HEK293 (cell line): ENCODE measurements at regions not wholly inside any gene's neighbourhood (a gene's known extent, or its start where the extent isn't known, plus 50 kb on each side); places are given as distances from the start of the nearest gene placed in this dataset.
A peak's percentile ranks its signal among the peaks of the same experiment; 100 is the strongest.
"Not testable (repeated sequence)": the region's sequence is repeated elsewhere in the genome, so short reads cannot be mapped to it uniquely, and the experiment has no call there.

Experiments used
- CTCF ChIA-PET: fragments of 350-600 bp; formaldehyde crosslinking; extraction: SDS; loops from one replicate; lab custom pipeline; 2021; ENCODE audit warnings: antibody characterized with exemption; lab: Yijun Ruan, JAX
- POLR2A ChIA-PET: fragments of 300-600 bp; formaldehyde crosslinking; extraction: SDS; loops from one replicate; lab custom pipeline; 2020; ENCODE audit warnings: antibody characterized with exemption, inconsistent platforms; lab: Yijun Ruan, JAX
- H3K27ac ChIP-seq: fragments of 200-500 bp; sonication (Bioruptor generic); 2 replicates; pipeline ENCODE4 v1.5.1; 2014; ENCODE audit warnings: low read depth, low read length, control low read depth, inconsistent platforms; ENCODE audit errors: extremely low read depth
- H3K36me3 ChIP-seq, 2 experiments: fragments of 200-500 bp in 1 of 2; sonication (Bioruptor generic) in 1 of 2; 1 replicate in 1 of 2; 2 replicates in 1 of 2; pipeline ENCODE4 v1.5.1; 2014 to 2017; ENCODE audit warnings: inconsistent platforms in 2 of 2, low read length in 2 of 2; ENCODE audit not compliant: control insufficient read depth in 2 of 2, insufficient read depth in 1 of 2
- H3K4me1 ChIP-seq: fragments of 200-500 bp; sonication (Bioruptor generic); 2 replicates; pipeline ENCODE4 v1.5.1; 2014; ENCODE audit warnings: mild to moderate bottlenecking, low read length, inconsistent platforms; ENCODE audit not compliant: control insufficient read depth, insufficient read depth
- H3K4me3 ChIP-seq: 2 replicates; pipeline ENCODE4 v1.5.1; 2011; ENCODE audit warnings: low read depth, mild to moderate bottlenecking, control low read depth, low read length, moderate library complexity
- H3K9me3 ChIP-seq: fragments of 200-500 bp; sonication (Bioruptor generic); 2 replicates; pipeline ENCODE4 v1.5.1; 2014; ENCODE audit warnings: low read depth, low read length, inconsistent platforms; ENCODE audit not compliant: control insufficient read depth, insufficient read depth
- KLF16 ChIP-seq: fragments of 450-650 bp; formaldehyde crosslinking; IDR thresholded peaks from 2 replicates; pipeline ENCODE4 v1.5.1; 2017; ENCODE audit warnings: missing biosample characterization, missing genetic modification characterization
- SP2 ChIP-seq: fragments of 450-650 bp; formaldehyde crosslinking; IDR thresholded peaks from 2 replicates; pipeline ENCODE4 v1.5.1; 2016; ENCODE audit warnings: missing biosample characterization, missing genetic modification characterization
- ZBTB17 ChIP-seq: fragments of 450-650 bp; formaldehyde crosslinking; IDR thresholded peaks from 2 replicates; pipeline ENCODE4 v1.5.1; 2016; ENCODE audit warnings: missing biosample characterization, missing genetic modification characterization
- ZEB2 ChIP-seq: fragments of 450-650 bp; formaldehyde crosslinking; IDR thresholded peaks from 2 replicates; pipeline ENCODE4 v1.5.1; 2016; ENCODE audit warnings: missing biosample characterization, missing genetic modification characterization
- ZNF114 ChIP-seq: fragments of 450-650 bp; formaldehyde crosslinking; IDR thresholded peaks from 2 replicates; pipeline ENCODE4 v1.5.0; 2017; ENCODE audit warnings: missing biosample characterization, missing genetic modification characterization
- ZNF132 ChIP-seq: fragments of 450-650 bp; formaldehyde crosslinking; IDR thresholded peaks from 2 replicates; pipeline ENCODE4 v1.5.1; 2017; ENCODE audit warnings: missing biosample characterization, missing genetic modification characterization, borderline replicate concordance
- ZNF214 ChIP-seq: fragments of 450-650 bp; formaldehyde crosslinking; IDR thresholded peaks from 2 replicates; pipeline ENCODE4 v1.5.1; 2017; ENCODE audit warnings: missing biosample characterization, mild to moderate bottlenecking, missing genetic modification characterization, borderline replicate concordance
- ZNF239 ChIP-seq: fragments of 450-650 bp; formaldehyde crosslinking; IDR thresholded peaks from 2 replicates; pipeline ENCODE4 v1.5.1; 2016; ENCODE audit warnings: missing biosample characterization, missing genetic modification characterization
- ZNF354C ChIP-seq: fragments of 450-650 bp; formaldehyde crosslinking; IDR thresholded peaks from 2 replicates; pipeline ENCODE4 v1.5.1; 2016; ENCODE audit warnings: missing biosample characterization, missing genetic modification characterization, low read depth, borderline replicate concordance
- ZNF404 ChIP-seq: fragments of 450-650 bp; formaldehyde crosslinking; IDR thresholded peaks from 2 replicates; pipeline ENCODE4 v1.5.1; 2017; ENCODE audit warnings: missing biosample characterization, missing genetic modification characterization
- ZNF426 ChIP-seq: fragments of 450-650 bp; formaldehyde crosslinking; IDR thresholded peaks from 2 replicates; pipeline ENCODE4 v1.5.1; 2017; ENCODE audit warnings: missing biosample characterization, missing genetic modification characterization, mild to moderate bottlenecking, inconsistent platforms, moderate library complexity
- ZNF555 ChIP-seq: fragments of 450-650 bp; formaldehyde crosslinking; conservative IDR thresholded peaks from 2 replicates; pipeline ENCODE4 v1.5.1; 2017; ENCODE audit warnings: missing biosample characterization, mild to moderate bottlenecking, missing genetic modification characterization, inconsistent platforms
- ZNF558 ChIP-seq: fragments of 450-650 bp; formaldehyde crosslinking; IDR thresholded peaks from 2 replicates; pipeline ENCODE4 v1.5.1; 2016; ENCODE audit warnings: missing biosample characterization, missing genetic modification characterization
- ZNF843 ChIP-seq: fragments of 450-650 bp; formaldehyde crosslinking; IDR thresholded peaks from 2 replicates; pipeline ENCODE4 v1.5.1; 2016; ENCODE audit warnings: missing biosample characterization, missing genetic modification characterization
- TF ChIP-seq, protein P1 (sequence below): fragments of 450-650 bp; formaldehyde crosslinking; IDR thresholded peaks from 2 replicates; pipeline ENCODE4 v1.5.1; 2016; ENCODE audit warnings: missing biosample characterization, missing genetic modification characterization
- TF ChIP-seq, protein P2 (sequence below): fragments of 450-650 bp; formaldehyde crosslinking; IDR thresholded peaks from 2 replicates; pipeline ENCODE4 v1.5.1; 2016; ENCODE audit warnings: missing biosample characterization, missing genetic modification characterization
- TF ChIP-seq, protein P3 (sequence below): fragments of 450-650 bp; formaldehyde crosslinking; IDR thresholded peaks from 2 replicates; pipeline ENCODE4 v1.5.1; 2016; ENCODE audit warnings: missing biosample characterization, missing genetic modification characterization
- TF ChIP-seq, protein P4 (sequence below): fragments of 450-650 bp; formaldehyde crosslinking; conservative IDR thresholded peaks from 2 replicates; pipeline ENCODE4 v1.5.1; 2016; ENCODE audit warnings: low read depth, missing biosample characterization, missing genetic modification characterization
- TF ChIP-seq, protein P5 (sequence below): fragments of 450-650 bp; formaldehyde crosslinking; IDR thresholded peaks from 2 replicates; pipeline ENCODE4 v1.5.1; 2016; ENCODE audit warnings: missing biosample characterization, missing genetic modification characterization

DNA sequence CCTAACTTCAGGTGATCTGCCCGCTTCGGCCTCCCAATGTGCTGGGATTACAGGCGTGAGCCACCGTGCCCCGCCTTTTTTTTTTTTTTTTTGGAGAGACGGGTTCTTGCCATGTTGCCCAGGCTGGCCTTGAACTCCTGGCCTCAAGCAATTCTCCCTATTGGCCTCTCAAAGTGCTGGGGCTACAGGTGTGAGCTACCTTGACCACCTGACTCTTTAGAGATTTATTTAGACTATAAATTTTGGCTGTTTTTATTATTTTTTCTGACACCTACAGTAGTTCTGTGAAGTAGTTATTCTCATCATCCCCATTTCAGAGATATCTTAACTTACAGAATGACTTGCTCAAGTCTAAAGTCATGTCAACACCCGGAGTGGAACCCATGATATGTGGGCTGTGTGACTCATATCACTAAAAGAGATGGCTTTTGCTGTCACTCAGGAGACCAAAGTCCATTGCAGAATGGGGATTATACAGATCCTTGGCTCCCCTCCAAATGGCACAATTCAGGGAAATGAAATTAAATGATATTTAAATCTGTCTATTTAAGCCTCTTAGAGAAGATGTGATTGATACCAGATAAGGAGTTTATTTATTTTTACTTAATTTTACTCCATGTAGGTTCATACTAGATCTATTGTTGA, 93.2 kb downstream of the CTH start (continued):
- TF ChIP-seq ZNF239 (tag by site-specific recombination) (no peak), KLF16 (peak; percentile 32; the same call in 1 of the 2 replicates), ZNF132 (tag by site-specific recombination) (no peak), ZNF558 (peak; percentile 51)

DNA sequence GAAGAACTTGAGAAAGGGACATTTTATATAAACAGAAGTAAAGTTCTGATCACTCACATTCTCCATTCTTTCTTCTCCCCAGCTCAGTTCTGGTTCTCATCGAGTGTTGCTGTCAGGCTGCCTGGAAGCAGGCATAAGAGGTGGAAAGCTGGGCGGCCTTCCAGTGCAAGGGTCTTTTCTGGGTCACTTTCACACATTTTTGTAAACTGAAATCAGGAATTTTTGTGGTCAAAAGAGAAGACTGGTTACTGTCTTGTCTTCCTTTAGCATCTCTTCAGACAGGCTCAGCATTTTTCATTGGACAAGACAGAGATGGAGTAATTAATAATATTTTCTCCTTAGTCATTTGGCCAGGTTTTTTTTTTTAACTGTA, 93.7 kb downstream of the CTH start:
- Histone ChIP-seq H3K9me3 (no peaks in the 10 kb centered on the region), H3K27ac (no peak overlapping the region), H3K4me3 (no peak overlapping the region), H3K4me1 (peaks cover 2% of the 10 kb centered on the region; the same call in 1 of the 2 replicates), H3K36me3 (no peaks in the 10 kb centered on the region)
- TF ChIP-seq ZNF558 (0 out of 2 replicates have a peak, but pooled peaks have one; percentile 4), ZNF404 (no peak), ZNF114 (tag by site-specific recombination) (no peak), SP2 (no peak), ZEB2 (tag by site-specific recombination) (0 out of 2 replicates have a peak, but pooled peaks have one; percentile 17), ZNF214 (tag by site-specific recombination) (no peak), ZNF354C (tag by site-specific recombination) (no peak), ZBTB17 (tag by site-specific recombination) (peak; percentile 32), ZNF843 (tag by site-specific recombination) (no peak)
- TF ChIP-seq, protein P1, sequence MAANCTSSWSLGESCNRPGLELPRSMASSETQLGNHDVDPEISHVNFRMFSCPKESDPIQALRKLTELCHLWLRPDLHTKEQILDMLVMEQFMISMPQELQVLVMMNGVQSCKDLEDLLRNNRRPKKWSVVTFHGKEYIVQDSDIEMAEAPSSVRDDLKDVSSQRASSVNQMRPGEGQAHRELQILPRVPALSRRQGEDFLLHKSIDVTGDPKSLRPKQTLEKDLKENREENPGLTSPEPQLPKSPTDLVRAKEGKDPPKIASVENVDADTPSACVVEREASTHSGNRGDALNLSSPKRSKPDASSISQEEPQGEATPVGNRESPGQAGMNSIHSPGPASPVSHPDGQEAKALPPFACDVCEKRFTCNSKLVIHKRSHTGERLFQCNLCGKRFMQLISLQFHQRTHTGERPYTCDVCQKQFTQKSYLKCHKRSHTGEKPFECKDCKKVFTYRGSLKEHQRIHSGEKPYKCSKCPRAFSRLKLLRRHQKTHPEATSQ (tag by site-specific recombination), result no peak
- TF ChIP-seq, protein P2, sequence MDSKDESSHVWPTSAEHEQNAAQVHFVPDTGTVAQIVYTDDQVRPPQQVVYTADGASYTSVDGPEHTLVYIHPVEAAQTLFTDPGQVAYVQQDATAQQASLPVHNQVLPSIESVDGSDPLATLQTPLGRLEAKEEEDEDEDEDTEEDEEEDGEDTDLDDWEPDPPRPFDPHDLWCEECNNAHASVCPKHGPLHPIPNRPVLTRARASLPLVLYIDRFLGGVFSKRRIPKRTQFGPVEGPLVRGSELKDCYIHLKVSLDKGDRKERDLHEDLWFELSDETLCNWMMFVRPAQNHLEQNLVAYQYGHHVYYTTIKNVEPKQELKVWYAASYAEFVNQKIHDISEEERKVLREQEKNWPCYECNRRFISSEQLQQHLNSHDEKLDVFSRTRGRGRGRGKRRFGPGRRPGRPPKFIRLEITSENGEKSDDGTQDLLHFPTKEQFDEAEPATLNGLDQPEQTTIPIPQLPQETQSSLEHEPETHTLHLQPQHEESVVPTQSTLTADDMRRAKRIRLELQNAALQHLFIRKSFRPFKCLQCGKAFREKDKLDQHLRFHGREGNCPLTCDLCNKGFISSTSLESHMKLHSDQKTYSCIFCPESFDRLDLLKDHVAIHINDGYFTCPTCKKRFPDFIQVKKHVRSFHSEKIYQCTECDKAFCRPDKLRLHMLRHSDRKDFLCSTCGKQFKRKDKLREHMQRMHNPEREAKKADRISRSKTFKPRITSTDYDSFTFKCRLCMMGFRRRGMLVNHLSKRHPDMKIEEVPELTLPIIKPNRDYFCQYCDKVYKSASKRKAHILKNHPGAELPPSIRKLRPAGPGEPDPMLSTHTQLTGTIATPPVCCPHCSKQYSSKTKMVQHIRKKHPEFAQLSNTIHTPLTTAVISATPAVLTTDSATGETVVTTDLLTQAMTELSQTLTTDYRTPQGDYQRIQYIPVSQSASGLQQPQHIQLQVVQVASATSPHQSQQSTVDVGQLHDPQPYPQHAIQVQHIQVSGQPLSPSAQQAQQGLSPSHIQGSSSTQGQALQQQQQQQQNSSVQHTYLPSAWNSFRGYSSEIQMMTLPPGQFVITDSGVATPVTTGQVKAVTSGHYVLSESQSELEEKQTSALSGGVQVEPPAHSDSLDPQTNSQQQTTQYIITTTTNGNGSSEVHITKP, result no peak
- TF ChIP-seq, protein P3, sequence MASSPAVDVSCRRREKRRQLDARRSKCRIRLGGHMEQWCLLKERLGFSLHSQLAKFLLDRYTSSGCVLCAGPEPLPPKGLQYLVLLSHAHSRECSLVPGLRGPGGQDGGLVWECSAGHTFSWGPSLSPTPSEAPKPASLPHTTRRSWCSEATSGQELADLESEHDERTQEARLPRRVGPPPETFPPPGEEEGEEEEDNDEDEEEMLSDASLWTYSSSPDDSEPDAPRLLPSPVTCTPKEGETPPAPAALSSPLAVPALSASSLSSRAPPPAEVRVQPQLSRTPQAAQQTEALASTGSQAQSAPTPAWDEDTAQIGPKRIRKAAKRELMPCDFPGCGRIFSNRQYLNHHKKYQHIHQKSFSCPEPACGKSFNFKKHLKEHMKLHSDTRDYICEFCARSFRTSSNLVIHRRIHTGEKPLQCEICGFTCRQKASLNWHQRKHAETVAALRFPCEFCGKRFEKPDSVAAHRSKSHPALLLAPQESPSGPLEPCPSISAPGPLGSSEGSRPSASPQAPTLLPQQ (tag by site-specific recombination), result no peak
- POLR2A ChIA-PET, result no interaction called here
- CTCF ChIA-PET, result interaction anchor here (1.1 kb wide), 1 partner anchor 372 kb away, joined by 3 read pairs; no protein-coding TSS in a partner anchor

DNA sequence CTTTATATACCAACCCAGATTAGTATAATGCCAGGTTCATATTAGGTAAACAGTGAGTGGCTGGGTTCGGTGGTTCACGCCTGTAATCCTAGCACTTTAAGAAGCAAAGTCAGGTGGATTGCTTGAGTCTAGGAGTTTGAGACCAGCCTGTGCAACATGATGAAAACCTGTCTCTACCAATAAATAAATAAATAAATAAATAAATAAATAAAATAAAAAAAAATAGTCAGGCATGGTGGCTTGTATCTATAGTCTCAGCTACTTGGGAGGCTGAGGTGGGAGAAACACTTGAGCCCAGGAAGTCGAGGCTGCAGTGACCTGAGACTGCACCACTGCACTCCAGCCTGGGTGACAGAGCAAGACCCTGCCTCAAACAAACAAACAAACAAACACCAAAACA, 96.9 kb downstream of the CTH start:
- not testable (repeated sequence) for H3K27ac ChIP-seq, H3K4me1 ChIP-seq, H3K36me3 ChIP-seq, H3K4me3 ChIP-seq, H3K9me3 ChIP-seq
- ChIA-PET CTCF (interaction anchor here (0.6 to 1.4 kb wide), 4 partner anchors 20 to 251 kb away, joined by 4 to 6 read pairs (median 4); partner anchors contain the start of gene ANKRD13C), POLR2A (interaction anchor here (0.6 kb wide), 1 partner anchor 287 kb away, joined by 3 read pairs; the partner anchor contains the start of gene SRSF11)
- TF ChIP-seq, protein P4, sequence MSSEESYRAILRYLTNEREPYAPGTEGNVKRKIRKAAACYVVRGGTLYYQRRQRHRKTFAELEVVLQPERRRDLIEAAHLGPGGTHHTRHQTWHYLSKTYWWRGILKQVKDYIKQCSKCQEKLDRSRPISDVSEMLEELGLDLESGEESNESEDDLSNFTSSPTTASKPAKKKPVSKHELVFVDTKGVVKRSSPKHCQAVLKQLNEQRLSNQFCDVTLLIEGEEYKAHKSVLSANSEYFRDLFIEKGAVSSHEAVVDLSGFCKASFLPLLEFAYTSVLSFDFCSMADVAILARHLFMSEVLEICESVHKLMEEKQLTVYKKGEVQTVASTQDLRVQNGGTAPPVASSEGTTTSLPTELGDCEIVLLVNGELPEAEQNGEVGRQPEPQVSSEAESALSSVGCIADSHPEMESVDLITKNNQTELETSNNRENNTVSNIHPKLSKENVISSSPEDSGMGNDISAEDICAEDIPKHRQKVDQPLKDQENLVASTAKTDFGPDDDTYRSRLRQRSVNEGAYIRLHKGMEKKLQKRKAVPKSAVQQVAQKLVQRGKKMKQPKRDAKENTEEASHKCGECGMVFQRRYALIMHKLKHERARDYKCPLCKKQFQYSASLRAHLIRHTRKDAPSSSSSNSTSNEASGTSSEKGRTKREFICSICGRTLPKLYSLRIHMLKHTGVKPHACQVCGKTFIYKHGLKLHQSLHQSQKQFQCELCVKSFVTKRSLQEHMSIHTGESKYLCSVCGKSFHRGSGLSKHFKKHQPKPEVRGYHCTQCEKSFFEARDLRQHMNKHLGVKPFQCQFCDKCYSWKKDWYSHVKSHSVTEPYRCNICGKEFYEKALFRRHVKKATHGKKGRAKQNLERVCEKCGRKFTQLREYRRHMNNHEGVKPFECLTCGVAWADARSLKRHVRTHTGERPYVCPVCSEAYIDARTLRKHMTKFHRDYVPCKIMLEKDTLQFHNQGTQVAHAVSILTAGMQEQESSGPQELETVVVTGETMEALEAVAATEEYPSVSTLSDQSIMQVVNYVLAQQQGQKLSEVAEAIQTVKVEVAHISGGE, result peak; percentile 50
- TF ChIP-seq ZNF555 (tag by site-specific recombination) (peak; percentile 37; the same call in 1 of the 2 replicates), ZNF426 (peak; percentile 50)
- TF ChIP-seq, protein P5, sequence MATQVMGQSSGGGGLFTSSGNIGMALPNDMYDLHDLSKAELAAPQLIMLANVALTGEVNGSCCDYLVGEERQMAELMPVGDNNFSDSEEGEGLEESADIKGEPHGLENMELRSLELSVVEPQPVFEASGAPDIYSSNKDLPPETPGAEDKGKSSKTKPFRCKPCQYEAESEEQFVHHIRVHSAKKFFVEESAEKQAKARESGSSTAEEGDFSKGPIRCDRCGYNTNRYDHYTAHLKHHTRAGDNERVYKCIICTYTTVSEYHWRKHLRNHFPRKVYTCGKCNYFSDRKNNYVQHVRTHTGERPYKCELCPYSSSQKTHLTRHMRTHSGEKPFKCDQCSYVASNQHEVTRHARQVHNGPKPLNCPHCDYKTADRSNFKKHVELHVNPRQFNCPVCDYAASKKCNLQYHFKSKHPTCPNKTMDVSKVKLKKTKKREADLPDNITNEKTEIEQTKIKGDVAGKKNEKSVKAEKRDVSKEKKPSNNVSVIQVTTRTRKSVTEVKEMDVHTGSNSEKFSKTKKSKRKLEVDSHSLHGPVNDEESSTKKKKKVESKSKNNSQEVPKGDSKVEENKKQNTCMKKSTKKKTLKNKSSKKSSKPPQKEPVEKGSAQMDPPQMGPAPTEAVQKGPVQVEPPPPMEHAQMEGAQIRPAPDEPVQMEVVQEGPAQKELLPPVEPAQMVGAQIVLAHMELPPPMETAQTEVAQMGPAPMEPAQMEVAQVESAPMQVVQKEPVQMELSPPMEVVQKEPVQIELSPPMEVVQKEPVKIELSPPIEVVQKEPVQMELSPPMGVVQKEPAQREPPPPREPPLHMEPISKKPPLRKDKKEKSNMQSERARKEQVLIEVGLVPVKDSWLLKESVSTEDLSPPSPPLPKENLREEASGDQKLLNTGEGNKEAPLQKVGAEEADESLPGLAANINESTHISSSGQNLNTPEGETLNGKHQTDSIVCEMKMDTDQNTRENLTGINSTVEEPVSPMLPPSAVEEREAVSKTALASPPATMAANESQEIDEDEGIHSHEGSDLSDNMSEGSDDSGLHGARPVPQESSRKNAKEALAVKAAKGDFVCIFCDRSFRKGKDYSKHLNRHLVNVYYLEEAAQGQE (tag by site-specific recombination), result 0 out of 2 replicates have a peak, but pooled peaks have one; percentile 25
